ENCODE measurements at regions not wholly inside any gene's neighbourhood (a gene's known extent, or its start where the extent isn't known, plus 50 kb on each side); places are given as distances from the start of the nearest gene placed in this dataset.
A peak's percentile ranks its signal among the peaks of the same experiment; 100 is the strongest.
"Not testable (repeated sequence)": the region's sequence is repeated elsewhere in the genome, so short reads cannot be mapped to it uniquely, and the experiment has no call there.

- no peak for DNase-seq
These were observed 100.2 kb upstream of the SP4 start for GRCh38 chr7:21327422-21328409.

- no peak for DNase-seq
These were observed 97.3 kb upstream of the SP4 start for GRCh38 chr7:21330462-21331178.

DNA sequence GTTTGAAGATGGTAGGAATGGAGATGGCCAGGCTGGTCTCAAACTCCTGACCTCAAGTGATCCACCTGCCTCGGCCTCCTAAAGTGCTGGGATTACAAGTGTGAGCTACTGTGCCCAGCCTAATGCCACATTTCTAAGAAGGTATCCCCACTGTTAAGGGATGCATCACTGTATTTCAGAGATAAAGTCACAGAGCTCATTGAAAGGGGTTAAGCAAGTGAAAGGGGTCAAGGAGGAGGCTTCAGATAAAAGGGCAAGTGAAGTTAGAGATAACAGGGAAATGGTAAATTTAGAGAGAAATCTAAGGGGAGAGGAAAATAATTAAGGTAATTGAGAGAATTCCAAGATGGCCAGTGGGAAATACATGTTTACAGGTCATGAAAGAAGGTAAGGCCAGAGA, 93.0 kb upstream of the SP4 start:
- DNase-seq = no peak

DNA sequence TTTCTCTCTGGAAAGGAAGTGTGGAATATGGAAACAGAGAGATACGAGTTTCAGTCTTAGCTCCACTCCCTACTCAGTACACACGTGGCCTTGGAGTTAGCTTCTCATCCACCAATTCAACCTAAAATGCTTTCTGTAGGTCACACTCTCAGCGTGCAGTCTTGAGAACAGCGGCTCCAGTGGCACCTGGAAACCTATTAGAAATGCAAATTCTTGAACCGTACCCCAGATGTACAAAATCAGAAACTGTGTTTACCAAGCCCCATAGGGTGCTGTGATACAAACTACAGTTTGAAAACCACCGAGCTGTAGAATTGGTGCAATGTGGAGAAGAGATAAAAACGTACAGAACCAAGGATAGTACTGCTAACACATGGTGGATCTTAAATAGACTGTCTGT, 91.1 kb upstream of the SP4 start:
- no peak for DNase-seq

GRCh38 chr7:21338728-21339164, 89.1 kb upstream of the SP4 start:
- DNase-seq = no peak

GRCh38 chr7:21344900-21345299, 83.0 kb upstream of the SP4 start:
- not testable (repeated sequence) for DNase-seq

DNA sequence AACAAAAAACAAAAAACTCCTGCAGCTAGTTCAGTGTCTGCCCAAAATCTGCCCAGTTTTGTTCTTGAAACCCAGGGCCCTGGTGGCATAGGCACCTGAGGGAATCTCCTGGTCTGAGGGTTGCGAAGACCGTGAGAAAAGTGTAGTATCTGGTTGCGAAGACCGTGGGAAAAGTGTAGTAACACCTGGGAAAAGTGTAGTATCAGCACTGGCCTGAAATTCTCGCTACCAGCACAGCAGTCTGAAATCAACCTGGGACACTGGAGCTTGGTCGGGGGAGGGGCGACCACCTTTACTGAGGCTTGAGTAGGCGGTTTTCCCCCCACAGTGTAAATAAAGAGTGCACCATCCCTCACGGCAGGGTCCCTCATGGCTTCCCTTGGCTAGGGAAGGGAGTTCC, 82.5 kb upstream of the SP4 start:
- DNase-seq = no peak

DNA sequence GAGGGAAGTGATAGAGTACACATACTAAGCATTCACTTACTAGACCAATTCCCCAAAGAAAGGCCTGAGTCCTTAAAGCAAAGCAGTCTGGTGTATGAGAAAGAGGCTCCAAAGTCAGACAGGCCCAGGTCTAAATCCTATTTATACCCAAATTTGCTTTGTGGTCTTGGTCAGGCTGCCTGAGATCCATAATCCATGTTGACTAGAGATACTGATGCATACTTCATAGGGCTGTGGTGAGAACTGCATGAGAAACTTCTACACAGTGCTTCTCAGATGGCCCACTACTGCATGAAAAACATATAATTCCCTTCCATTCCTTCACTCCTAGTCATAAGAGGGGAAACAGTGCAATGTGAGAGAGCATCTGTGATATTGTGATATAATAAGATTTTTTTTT, 81.6 kb upstream of the SP4 start:
- no peak for DNase-seq

GRCh38 chr7:21352540-21353387, 75.1 kb upstream of the SP4 start:
- no peak for DNase-seq

- no peak for DNase-seq
These were observed 74.5 kb upstream of the SP4 start for GRCh38 chr7:21353388-21353780.

GRCh38 chr7:21354284-21354683, 73.6 kb upstream of the SP4 start:
- no peak for DNase-seq

- DNase-seq = no peak
These were observed 72.4 kb upstream of the SP4 start for GRCh38 chr7:21355406-21355874.

DNA sequence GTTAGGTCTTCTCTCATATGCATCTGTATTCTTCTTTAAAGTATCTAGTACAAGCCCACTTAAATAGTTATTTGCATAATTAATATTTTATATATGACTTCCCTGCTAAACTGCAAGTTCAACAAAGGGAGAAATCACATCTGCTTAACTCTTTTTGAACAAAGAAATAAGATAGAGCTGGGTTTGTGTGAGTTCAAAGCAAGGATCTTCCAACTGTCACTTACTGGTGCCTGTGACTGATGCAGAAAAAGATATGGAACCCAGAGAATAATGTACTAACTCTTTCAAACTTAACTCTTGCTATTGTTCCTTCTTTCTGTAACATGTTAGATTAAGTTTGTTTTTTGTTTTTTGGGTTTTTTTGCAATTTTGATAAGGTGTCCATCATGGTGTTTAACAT, 71.3 kb upstream of the SP4 start:
- DNase-seq = no peak

DNA sequence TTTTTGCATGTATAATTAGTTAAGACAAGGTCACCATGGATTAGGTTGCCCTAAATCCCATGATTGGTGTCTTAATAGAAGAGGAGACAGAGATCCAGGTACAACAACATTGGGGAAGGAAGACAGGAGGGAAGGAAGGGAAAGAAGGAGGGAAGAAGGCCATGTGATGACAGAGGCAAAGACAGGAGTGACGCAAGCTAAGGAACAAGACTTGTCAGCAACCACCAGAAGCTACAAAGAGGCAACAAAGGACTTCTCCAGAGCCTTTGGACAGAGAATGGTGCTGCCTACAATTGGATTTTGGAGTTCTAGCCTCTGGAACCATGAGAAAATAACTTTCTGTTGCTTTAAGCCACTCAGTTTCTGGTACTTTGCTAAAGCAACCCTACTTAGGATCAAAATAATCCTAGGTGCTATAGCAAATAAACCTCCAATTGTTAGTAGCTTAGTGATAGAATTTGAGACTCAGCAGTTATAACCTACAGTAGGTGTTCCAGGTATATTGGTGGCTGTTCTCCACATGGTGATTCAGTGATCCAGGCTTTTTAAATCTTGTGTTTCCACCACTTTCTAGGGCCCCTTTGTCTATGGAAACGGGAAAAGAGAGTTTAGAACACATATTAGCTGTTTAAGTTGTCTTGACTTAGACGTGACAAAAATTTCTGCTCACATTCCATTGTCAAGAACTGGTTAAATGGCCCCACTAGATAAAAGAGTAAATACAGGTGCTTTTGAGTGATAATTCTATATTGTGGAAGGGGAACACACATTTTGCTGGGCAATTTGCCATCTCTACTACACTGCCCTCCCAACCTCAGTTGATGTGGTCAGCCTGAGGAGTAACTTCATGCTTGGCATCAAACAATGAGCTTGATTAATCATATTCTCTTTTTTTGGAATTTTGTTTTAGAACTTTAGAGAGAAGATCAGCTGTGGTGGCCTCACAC, 70.5 kb upstream of the SP4 start:
- DNase-seq = no peak

GRCh38 chr7:21358648-21359047, 69.2 kb upstream of the SP4 start:
- DNase-seq = no peak

DNA sequence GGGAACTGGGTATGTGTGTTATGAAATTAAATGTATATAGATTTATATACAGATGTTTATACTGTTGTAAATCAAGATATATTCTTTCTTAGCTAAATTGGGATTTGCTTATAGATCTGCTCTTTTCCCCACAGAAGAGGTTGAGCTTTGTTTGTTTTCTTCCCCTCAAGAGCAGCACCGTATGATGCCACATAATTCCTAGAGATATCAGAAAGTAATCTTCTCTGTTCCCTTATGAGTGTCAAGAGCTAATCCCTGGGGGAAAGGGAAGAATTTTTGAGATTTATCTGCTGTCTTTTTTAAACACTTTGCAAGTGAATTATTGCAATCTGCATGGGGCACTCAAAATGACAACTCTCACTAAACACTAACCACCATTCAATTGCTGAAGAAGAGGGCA, 68.7 kb upstream of the SP4 start:
- no peak for DNase-seq

DNA sequence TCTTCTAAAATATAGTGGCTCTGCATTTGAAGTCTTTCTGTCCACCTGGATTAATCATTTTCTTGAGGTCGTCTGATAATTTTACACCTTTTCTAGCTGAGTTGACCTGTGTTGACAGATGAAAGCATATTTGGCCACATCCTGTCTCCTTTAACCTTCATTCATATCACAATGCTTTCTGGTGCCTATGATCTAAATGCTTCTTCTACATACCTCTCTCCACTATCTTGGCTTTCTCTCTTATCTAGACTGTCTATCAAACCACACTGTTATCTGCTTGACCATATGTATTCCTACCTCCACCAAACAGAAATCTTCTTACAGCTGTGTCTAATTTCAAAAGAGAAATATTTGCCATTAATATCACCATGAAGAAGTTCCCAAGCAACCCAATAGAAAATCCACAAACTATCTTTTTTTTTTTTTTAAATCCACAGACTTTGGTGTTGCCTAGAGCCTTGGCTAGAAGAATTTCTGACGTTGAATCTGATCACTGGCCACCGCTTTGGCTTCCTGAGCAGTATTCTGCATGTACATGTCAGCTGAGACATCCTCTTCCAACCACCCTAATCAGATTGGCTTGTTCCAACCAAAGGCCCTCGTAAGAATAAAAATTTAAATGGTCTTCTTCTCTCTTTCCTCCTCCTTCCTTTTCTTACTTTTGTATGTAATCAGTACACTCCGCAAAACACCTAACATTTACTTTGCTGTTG, 66.3 kb upstream of the SP4 start:
- DNase-seq = no peak

DNA sequence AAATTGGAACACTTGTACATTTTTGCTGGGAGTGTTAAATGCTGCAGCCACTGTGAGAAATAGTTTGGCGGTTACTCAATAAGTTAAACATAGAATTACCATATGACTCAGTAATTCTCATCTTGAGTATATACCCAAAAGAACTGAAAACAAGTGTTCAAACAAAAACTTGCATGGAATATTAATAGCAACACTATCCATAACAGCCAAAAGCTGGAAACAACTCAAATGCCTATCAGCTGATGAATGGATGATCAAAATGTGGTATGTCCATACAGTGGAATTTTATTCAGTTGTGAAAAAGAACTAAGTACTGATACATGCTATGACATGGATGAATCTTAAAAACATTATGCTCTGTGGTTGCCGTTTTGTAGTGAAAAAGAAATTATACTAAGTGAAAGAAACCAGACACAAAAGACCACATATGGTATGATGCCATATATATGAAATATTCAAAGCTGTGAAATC, 63.0 kb upstream of the SP4 start:
- DNase-seq = peak; percentile 21

DNA sequence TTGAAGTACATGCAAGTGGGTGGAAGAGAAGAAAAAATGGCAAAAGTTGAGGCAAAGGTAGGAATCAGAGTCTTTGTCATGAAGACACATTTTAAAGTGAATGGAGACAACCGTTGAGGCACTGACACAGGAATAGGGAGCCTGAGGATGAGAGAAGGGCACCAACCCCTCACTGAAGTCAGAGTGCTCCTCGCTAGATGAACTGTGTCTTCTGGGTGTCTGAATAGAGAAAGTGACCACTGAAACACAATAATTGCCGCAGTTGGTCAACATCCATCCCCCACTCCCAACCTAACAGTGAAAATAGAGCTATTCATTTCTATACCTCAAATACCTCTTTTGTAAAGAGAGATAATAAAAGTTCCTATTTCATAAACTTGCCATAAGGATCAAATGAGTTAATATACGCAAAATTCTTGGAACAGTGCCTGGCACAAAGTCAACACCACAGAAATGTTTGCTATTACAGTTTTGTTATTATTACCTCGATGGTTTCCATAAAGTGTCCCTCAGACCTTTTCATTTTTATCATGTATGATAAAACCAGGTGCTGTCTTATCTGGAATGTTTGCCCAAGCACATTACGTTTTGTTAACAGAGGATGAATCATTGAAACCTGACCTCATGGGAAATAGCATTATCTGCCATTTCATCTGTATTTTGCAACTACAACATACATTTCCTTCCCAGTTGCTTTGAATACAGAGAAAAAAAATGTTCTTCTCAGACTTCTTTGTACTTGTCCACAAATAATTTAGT, 61.8 kb upstream of the SP4 start:
- DNase-seq = peak; percentile 10

- DNase-seq = no peak
These were observed 60.8 kb upstream of the SP4 start for GRCh38 chr7:21367081-21367480.

Measured in HCEC 1CT (cell line).